ENCODE measurements at regions not wholly inside any gene's neighbourhood (a gene's known extent, or its start where the extent isn't known, plus 50 kb on each side); places are given as distances from the start of the nearest gene placed in this dataset.

DNA sequence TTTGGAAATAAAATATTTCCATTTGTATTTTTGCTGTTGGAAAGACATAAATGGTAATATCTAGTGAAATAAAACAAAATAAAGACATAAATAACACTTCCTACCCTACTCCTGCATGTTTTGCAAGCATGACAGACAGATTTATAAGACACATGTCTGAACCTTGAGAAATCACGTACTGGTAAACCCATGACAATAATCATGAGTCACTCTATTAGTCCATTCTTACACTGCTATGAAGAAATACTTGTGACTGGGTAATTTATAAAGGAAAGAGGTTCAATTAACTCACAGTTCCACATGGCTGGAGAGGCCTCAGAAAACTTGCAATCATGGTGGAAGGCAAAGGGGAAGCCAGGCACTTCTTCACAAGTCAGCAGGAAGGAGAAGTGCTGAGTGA is 942.2 kb downstream of the REEP3 start:
- no peaks in the 10 kb centered on the region for H3K27me3 ChIP-seq (ENCODE audit: insufficient read depth, low read depth, severe bottlenecking)
- TF ChIP-seq, protein P1, sequence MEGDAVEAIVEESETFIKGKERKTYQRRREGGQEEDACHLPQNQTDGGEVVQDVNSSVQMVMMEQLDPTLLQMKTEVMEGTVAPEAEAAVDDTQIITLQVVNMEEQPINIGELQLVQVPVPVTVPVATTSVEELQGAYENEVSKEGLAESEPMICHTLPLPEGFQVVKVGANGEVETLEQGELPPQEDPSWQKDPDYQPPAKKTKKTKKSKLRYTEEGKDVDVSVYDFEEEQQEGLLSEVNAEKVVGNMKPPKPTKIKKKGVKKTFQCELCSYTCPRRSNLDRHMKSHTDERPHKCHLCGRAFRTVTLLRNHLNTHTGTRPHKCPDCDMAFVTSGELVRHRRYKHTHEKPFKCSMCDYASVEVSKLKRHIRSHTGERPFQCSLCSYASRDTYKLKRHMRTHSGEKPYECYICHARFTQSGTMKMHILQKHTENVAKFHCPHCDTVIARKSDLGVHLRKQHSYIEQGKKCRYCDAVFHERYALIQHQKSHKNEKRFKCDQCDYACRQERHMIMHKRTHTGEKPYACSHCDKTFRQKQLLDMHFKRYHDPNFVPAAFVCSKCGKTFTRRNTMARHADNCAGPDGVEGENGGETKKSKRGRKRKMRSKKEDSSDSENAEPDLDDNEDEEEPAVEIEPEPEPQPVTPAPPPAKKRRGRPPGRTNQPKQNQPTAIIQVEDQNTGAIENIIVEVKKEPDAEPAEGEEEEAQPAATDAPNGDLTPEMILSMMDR (IDR thresholded peaks at IDR 0.05; ENCODE audit: low read depth, low read length): no peak
- H3K27ac ChIP-seq: no peak overlapping the region
- peaks cover 14% of the 10 kb centered on the region for H3K9me3 ChIP-seq (ENCODE audit: severe bottlenecking)
- H3K4me3 ChIP-seq (ENCODE audit: low read depth, low read length): no peak overlapping the region
- no peaks in the 10 kb centered on the region for H3K36me3 ChIP-seq
- no peak for DNase-seq

- TF ChIP-seq, protein P1 (IDR thresholded peaks at IDR 0.05; ENCODE audit: low read depth, low read length): no peak
- no peak overlapping the region for H3K4me3 ChIP-seq (ENCODE audit: low read depth, low read length)
- no peak overlapping the region for H3K27ac ChIP-seq
- DNase-seq: no peak
- H3K36me3 ChIP-seq: no peaks in the 10 kb centered on the region
- no peaks in the 10 kb centered on the region for H3K27me3 ChIP-seq (ENCODE audit: insufficient read depth, low read depth, severe bottlenecking)
- peaks cover 14% of the 10 kb centered on the region for H3K9me3 ChIP-seq (ENCODE audit: severe bottlenecking)
These were observed 944.5 kb downstream of the REEP3 start for GRCh38 chr10:64465653-64466052.

DNA sequence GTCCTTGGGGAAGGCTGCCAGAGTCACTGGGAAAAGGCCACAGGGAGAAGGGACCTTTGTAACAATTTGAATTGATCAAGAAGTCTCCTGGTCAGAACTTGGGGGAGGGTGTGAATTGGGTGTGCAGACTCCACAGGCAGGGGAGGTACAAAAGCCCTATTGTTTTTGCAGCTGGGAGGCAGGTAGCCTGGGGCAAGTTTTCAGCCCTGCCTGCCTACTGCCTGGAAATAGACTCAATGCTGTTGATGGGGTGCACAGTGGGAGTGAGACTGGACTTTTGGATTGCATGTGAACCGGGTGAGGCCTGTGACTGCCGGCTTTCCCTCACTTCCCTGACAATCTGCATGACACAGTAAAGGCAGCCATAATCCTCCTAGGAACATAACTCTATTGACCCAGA is 947.0 kb downstream of the REEP3 start:
- no peaks in the 10 kb centered on the region for H3K36me3 ChIP-seq
- peaks cover 14% of the 10 kb centered on the region for H3K9me3 ChIP-seq (ENCODE audit: severe bottlenecking)
- no peaks in the 10 kb centered on the region for H3K27me3 ChIP-seq (ENCODE audit: insufficient read depth, low read depth, severe bottlenecking)
- H3K4me3 ChIP-seq (ENCODE audit: low read depth, low read length): no peak overlapping the region
- no peak overlapping the region for H3K27ac ChIP-seq
- no peak for DNase-seq
- TF ChIP-seq, protein P1 (IDR thresholded peaks at IDR 0.05; ENCODE audit: low read depth, low read length): no peak

- no peak for DNase-seq
- no peaks in the 10 kb centered on the region for H3K36me3 ChIP-seq
- TF ChIP-seq, protein P1 (IDR thresholded peaks at IDR 0.05; ENCODE audit: low read depth, low read length): no peak
- no peaks in the 10 kb centered on the region for H3K27me3 ChIP-seq (ENCODE audit: insufficient read depth, low read depth, severe bottlenecking)
- no peaks in the 10 kb centered on the region for H3K9me3 ChIP-seq (ENCODE audit: severe bottlenecking)
- no peak overlapping the region for H3K4me3 ChIP-seq (ENCODE audit: low read depth, low read length)
- no peak overlapping the region for H3K27ac ChIP-seq
These were observed 955.3 kb downstream of the REEP3 start for GRCh38 chr10:64476506-64476905.

GRCh38 chr10:64477791-64478190 is 956.6 kb downstream of the REEP3 start:
- no peak for DNase-seq
- Histone ChIP-seq H3K9me3 (ENCODE audit: severe bottlenecking) (no peaks in the 10 kb centered on the region), H3K4me3 (ENCODE audit: low read depth, low read length) (no peak overlapping the region), H3K36me3 (no peaks in the 10 kb centered on the region), H3K27ac (no peak overlapping the region), H3K27me3 (ENCODE audit: insufficient read depth, low read depth, severe bottlenecking) (no peaks in the 10 kb centered on the region)
- TF ChIP-seq, protein P1 (IDR thresholded peaks at IDR 0.05; ENCODE audit: low read depth, low read length): no peak

DNA sequence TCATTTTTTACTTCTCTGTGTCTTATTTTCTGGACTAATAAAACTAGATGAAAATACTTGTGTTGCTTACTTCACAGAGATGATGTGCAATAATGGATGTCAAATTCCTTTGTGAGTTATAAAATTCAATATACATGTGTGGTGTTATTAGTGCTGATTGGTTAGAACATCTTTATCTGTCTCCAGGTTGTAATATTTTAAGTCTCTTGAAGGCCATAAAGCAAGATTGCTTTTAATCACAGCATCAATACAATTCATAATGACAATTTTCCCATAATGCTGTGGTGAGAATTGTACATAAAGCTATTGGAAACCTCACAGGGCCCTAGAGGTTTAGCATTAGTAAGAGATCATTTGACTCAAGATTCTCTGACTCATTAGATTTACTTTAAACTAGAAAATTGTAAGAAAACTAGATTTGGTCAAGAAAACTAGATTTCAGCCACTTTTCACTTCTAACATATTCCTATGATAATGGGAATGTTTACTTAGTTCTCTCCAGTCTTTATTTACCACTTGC is 963.7 kb downstream of the REEP3 start:
- Histone ChIP-seq H3K36me3 (no peaks in the 10 kb centered on the region), H3K4me3 (ENCODE audit: low read depth, low read length) (no peak overlapping the region), H3K27me3 (ENCODE audit: insufficient read depth, low read depth, severe bottlenecking) (no peaks in the 10 kb centered on the region), H3K27ac (no peak overlapping the region), H3K9me3 (ENCODE audit: severe bottlenecking) (no peaks in the 10 kb centered on the region)
- DNase-seq: no peak
- TF ChIP-seq, protein P1 (IDR thresholded peaks at IDR 0.05; ENCODE audit: low read depth, low read length): no peak
